D721Med (cell line): ENCODE measurements at regions not wholly inside any gene's neighbourhood (a gene's known extent, or its start where the extent isn't known, plus 50 kb on each side); places are given as distances from the start of the nearest gene placed in this dataset.

Experiments
- DNase-seq: peaks from one replicate; pipeline ENCODE4 v3.0.0; 2011; ENCODE audit warnings: low spot score; ENCODE audit not compliant: insufficient read length
- FAIRE-seq: peaks from 2 replicates; lab custom pipeline; 2011; peaks lifted over from hg19 to GRCh38; lab: Jason Lieb, UNC
- TF ChIP-seq, protein P1 (sequence below): IDR thresholded peaks from 2 replicates; pipeline ENCODE4 v1.5.1; 2012; ENCODE audit warnings: mild to moderate bottlenecking, control low read depth; ENCODE audit not compliant: insufficient read depth; ENCODE audit errors: missing control alignments

DNA sequence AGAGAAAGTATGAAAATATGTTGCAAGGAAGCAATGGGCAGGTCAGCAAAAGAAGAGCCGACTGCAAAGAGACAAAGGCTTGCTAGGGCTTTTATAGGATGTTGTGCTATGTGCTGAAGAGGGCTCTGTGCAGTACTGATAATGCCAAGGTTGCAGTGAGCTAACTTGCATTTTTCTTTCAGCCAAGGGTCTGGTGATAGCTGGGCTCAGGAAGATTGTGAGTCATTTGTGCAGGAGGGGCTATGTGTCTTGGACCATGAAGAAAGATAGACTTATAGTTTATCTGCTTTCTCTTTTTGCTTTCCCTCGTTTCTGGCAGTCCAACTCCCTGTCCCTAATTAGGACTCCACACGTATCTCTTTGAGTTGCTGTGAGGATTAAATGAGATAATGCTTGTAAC, 64.5 kb upstream of the LRIG1 start:
- no peak for FAIRE-seq
- no peak for DNase-seq
- TF ChIP-seq, protein P1, sequence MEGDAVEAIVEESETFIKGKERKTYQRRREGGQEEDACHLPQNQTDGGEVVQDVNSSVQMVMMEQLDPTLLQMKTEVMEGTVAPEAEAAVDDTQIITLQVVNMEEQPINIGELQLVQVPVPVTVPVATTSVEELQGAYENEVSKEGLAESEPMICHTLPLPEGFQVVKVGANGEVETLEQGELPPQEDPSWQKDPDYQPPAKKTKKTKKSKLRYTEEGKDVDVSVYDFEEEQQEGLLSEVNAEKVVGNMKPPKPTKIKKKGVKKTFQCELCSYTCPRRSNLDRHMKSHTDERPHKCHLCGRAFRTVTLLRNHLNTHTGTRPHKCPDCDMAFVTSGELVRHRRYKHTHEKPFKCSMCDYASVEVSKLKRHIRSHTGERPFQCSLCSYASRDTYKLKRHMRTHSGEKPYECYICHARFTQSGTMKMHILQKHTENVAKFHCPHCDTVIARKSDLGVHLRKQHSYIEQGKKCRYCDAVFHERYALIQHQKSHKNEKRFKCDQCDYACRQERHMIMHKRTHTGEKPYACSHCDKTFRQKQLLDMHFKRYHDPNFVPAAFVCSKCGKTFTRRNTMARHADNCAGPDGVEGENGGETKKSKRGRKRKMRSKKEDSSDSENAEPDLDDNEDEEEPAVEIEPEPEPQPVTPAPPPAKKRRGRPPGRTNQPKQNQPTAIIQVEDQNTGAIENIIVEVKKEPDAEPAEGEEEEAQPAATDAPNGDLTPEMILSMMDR: no peak

DNA sequence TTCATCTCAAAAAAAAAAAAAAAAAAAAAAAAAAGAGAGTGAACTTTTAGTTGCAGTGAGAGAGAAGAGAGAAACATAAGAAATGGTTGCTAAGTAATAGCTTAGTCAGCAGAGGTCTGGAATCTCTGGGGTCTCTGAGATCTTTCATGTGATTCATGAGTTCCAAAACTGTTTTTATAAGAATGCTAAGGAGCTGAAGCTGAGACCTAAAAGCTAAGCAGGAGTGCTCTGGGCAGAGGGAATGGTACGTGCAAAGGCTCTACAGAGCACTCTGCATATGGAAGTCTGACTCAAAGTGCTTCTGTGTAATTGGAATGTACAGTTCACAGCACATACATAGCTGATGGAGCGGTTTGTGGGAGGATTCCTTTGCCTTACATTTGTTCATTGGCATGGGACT, 66.3 kb upstream of the LRIG1 start:
- FAIRE-seq (no peak), DNase-seq (no peak)
- TF ChIP-seq, protein P1: no peak

DNA sequence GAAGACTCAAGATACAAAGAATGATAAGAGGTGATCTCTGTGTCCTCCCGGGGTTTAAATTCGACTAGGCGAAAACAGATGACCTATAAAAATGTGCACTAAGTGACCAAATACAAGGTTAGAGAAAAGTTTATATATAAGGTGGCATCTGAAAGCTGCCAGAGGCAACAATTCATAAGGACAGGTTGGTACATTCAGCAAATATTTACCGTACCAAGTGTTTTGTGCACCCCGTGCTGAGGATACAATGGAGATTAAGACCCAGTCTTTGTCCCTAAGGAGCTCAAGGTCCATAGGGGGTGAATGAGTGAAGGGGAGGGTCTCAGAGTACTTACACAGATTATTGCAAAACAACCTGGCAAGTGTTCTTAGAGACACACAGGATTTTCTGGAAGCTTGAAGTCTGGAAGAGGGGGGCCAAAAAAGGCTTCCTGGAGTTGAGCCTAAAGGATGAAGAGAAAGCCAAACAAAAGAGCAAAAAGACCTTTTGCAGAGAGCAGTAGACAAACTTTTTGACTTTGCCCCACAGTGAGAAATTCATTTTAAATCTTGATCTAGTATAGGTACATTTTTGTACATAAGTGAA, 71.4 kb upstream of the LRIG1 start:
- no peak for FAIRE-seq
- DNase-seq: no peak
- TF ChIP-seq, protein P1: no peak

DNA sequence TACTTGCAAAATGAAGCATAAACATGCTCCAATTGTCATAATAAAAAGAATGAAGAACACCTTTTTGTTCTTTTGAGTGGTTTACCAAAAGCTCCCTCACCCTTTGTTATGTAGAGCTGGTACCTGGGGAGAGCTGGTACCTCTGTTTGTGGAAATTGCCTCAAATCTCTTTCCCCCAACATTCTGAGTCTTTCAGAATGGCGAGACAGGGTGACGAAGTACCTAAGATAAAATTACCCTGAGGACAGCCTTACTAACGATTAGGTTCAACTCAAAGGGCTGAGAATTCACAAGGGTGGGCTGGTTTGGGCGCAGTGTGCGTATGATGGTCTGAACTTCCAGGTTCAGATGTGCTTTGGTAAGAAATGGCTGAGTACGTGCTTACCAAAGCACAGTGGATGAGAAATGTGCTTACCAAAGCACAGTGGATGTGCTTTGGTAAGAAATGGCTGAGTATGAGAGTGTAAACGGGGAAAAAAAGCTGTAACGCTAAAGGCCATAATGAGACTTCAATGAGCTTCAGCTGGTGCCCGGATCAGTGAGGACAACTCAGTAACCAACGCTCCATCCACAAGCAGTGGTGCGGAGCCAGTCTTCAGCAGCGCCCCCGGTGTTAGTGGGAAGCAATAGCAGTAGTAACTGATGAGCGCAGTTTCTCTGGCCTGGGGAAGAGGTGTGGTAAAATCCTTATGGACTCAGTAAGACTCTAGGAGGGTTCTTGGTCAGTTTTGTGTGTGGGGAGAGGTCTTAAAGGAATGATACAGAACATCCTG, 72.3 kb upstream of the LRIG1 start:
- DNase-seq (no peak), FAIRE-seq (no peak)
- TF ChIP-seq, protein P1: no peak

DNA sequence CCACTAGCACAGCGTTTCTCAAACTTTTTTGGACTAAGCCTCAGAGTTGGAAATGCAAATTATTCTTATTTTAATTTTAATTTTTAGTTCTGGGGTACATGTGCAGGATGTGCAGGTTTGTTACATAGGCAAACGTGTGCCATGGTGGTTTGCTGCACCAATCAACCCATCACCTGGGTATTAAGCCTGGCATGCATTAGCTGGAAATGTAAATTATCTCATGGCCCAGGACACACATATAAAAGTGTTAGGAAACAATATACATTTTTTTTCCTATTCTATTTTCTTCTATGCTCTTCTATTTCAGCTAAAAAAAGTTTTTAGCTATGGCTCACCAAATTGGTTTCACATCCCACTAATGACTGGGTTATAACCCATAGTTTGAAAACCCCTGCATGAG, 73.3 kb upstream of the LRIG1 start:
- no peak for DNase-seq
- TF ChIP-seq, protein P1: no peak
- no peak for FAIRE-seq

DNA sequence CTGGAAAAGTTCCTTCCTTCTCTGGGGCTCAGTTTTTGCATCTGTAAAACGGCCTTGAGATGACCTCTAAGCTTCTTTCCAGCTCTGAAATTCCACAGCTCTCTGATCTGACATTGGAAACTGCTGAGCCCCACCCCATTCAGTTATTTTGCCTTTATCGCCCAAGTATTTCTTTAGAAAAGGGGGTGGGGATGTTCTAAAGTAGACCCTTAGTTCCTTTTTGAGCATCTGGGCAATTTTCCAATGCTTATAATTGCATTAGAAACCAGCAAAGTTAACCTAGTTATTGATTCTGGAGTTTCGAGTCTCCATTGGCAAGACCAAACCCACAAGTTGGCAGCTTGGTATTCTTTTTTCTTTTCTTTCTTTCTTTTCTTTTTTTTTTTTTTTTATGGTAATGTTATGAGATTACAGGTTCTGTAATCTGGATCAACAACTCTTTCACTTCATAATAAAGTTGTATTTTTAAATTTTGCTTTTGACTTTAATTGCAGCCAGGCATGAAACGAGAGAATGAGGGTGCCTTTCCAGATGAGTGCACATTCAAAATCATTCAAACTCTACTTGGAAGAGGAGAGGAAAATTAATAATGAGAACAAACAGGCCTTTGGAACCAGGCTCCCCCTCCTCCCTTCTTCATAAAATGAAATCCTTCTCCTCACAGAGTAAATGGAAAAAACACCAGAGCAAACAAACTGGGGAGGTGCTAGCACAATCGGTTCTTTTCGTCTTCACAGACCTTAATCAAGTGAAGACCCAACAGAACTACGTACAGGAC, 76.8 kb upstream of the LRIG1 start:
- TF ChIP-seq, protein P1: no peak
- DNase-seq (no peak), FAIRE-seq (no peak)
